Right atrium auricular region (tissue), 2 donors: ENCODE measurements at regions not wholly inside any gene's neighbourhood (a gene's known extent, or its start where the extent isn't known, plus 50 kb on each side); places are given as distances from the start of the nearest gene placed in this dataset.

Experiments
- DNase-seq: peaks from one replicate; pipeline ENCODE4 v3.0.0-alpha.2; 2019; ENCODE audit warnings: low spot score
- H3K27ac ChIP-seq, 2 donors: fragments of 200-600 bp; sonication (generic); 1 replicate in 1 of 2; 2 replicates in 1 of 2; pipeline ENCODE4 v1.5.1; 2016 to 2019
- H3K27me3 ChIP-seq, 2 donors: fragments of 200-600 bp; sonication (generic); one replicate each; pipeline versions ENCODE4 v1.5.1 to v1.6.0; 2017 to 2019
- H3K36me3 ChIP-seq: fragments of 200-600 bp; sonication (generic); one replicate; pipeline ENCODE4 v1.5.1; 2016
- H3K4me1 ChIP-seq, 2 donors: fragments of 200-600 bp; sonication (generic); one replicate each; pipeline versions ENCODE4 v1.5.1 to v1.6.0; 2017 to 2019
- H3K4me3 ChIP-seq, 2 donors: fragments of 200-600 bp; sonication (generic); 1 replicate in 1 of 2; 2 replicates in 1 of 2; pipeline ENCODE4 v1.5.1; 2017 to 2019; ENCODE audit warnings: mild to moderate bottlenecking in 1 of 2, moderate library complexity in 1 of 2
- H3K9me3 ChIP-seq, 2 donors: fragments of 200-600 bp; sonication (generic); one replicate each; pipeline ENCODE4 v1.5.1; 2019
- TF ChIP-seq, protein P1 (sequence below), 2 donors: fragments of 200-600 bp; sonication (generic); IDR thresholded peaks; one replicate each; pipeline ENCODE4 v1.5.1; 2019; ENCODE audit warnings: antibody characterized with exemption in 2 of 2

DNA sequence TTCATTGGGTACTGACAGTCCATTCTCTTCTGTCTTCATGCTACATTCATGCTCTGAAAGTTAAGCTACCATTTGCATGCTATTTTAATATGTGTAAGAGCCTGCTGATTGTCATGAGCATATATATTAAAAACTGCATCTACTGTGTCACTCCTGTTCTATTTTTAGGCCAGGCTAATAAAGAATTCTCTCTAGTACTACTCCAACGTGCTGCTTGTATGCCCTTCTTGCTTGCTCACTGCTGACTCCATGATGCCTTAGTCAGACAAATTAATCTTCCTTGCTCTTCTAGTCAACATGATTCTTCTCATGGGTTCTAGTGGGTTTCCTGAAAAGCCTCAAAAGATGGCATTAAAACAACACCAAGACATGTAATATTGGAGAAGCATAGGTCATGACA, 1600.1 kb downstream of the DPP10 start:
- no peak for DNase-seq
- Histone ChIP-seq H3K36me3 (no peaks in the 10 kb centered on the region), H3K4me3 (no peak overlapping the region), H3K27me3 (no peaks in the 10 kb centered on the region), H3K9me3 (no peaks in the 10 kb centered on the region), H3K27ac (no peak overlapping the region), H3K4me1 (no peaks in the 10 kb centered on the region)
- TF ChIP-seq, protein P1, sequence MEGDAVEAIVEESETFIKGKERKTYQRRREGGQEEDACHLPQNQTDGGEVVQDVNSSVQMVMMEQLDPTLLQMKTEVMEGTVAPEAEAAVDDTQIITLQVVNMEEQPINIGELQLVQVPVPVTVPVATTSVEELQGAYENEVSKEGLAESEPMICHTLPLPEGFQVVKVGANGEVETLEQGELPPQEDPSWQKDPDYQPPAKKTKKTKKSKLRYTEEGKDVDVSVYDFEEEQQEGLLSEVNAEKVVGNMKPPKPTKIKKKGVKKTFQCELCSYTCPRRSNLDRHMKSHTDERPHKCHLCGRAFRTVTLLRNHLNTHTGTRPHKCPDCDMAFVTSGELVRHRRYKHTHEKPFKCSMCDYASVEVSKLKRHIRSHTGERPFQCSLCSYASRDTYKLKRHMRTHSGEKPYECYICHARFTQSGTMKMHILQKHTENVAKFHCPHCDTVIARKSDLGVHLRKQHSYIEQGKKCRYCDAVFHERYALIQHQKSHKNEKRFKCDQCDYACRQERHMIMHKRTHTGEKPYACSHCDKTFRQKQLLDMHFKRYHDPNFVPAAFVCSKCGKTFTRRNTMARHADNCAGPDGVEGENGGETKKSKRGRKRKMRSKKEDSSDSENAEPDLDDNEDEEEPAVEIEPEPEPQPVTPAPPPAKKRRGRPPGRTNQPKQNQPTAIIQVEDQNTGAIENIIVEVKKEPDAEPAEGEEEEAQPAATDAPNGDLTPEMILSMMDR (IDR thresholded peaks at IDR 0.05) = no peak

DNA sequence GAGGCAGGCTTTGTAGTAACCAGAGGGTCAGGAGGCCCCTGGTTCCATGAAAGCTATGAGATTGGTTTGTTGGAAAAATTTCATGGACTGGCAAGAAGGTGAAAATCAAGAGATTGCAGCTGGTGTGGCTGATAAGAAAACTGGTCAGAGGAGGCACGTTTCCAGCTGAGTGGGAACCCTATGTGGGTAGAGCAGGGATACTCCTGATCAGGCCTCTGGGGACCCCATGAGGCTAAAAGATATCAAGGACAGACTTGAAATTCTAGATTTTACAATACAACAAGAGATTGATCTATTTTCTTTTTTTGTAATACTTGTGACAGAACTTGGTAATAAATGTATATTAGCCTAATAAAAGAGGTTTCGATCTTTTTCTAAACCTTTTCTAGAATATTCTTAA, 1615.1 kb downstream of the DPP10 start:
- Histone ChIP-seq H3K27me3 (no peaks in the 10 kb centered on the region), H3K4me1 (no peaks in the 10 kb centered on the region), H3K9me3 (peaks cover 4% of the 10 kb centered on the region in 2 donors), H3K27ac (no peak overlapping the region), H3K36me3 (no peaks in the 10 kb centered on the region), H3K4me3 (no peak overlapping the region)
- DNase-seq = no peak
- TF ChIP-seq, protein P1 (IDR thresholded peaks at IDR 0.05) = no peak

DNA sequence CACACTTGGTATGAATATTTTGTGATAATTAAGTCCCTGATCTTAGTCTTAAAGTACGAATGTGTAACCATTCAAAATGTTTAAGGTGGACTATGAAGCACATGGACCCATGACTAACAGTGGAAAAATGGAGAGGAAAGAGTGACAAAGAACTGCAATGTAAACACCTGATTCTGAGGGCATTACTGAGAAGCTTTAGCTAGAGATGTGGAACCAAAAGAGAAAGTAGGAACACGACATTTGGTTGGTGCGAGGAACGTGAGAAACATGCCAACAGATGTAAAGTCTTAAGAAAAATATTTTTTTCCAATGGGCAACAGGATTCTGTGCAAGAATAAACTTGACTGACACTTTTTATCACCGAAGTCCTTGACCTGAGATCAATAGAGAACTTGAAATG, 1618.6 kb downstream of the DPP10 start:
- no peak for DNase-seq
- Histone ChIP-seq H3K27me3 (no peaks in the 10 kb centered on the region), H3K4me3 (no peak overlapping the region), H3K9me3 (no peaks in the 10 kb centered on the region), H3K36me3 (no peaks in the 10 kb centered on the region), H3K4me1 (no peaks in the 10 kb centered on the region), H3K27ac (no peak overlapping the region)
- TF ChIP-seq, protein P1 (IDR thresholded peaks at IDR 0.05) = no peak

DNA sequence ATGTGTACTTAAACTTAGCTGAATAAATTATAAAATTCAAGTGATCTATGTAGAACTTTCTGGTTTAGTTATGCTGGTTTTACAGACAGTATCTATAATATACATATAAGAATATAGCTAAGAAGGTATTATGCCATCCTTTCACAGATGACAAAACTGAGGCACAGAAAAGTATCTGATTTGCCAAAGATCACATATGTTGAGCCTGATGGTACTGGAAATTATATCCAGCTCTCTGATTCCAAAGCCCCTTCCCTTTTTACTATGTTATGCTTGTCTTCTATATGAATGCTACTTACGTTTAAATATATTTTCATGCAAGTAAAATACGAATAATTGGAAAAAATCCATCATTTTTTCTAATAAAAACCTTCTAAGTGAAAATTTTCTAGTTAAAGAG, 1631.3 kb downstream of the DPP10 start:
- Histone ChIP-seq H3K27ac (no peak overlapping the region), H3K27me3 (no peaks in the 10 kb centered on the region), H3K9me3 (no peaks in the 10 kb centered on the region), H3K4me1 (no peaks in the 10 kb centered on the region), H3K4me3 (no peak overlapping the region), H3K36me3 (no peaks in the 10 kb centered on the region)
- no peak for DNase-seq
- TF ChIP-seq, protein P1 (IDR thresholded peaks at IDR 0.05) = no peak

DNA sequence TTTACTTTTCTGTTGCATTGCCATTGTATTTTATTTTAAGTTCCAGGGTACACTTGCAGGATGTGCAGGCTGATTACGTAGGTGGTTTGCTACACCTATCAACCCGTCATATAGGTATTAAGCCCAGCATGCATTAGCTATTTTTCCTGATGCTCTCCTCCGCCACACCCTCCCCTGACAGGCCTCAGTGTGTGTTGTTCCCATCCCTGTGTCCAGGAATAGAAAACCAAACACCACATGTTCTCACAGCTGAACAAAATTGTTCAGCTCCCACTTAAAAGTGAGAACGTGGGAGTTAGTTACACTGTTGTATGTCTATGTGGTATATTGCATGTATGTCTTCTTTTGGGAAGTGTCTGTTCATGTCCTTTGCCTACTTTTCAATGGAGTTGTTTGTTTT, 1631.7 kb downstream of the DPP10 start:
- Histone ChIP-seq H3K9me3 (no peaks in the 10 kb centered on the region), H3K27ac (no peak overlapping the region), H3K27me3 (no peaks in the 10 kb centered on the region), H3K4me3 (no peak overlapping the region), H3K4me1 (no peaks in the 10 kb centered on the region), H3K36me3 (no peaks in the 10 kb centered on the region)
- DNase-seq = no peak
- TF ChIP-seq, protein P1 (IDR thresholded peaks at IDR 0.05) = no peak

DNA sequence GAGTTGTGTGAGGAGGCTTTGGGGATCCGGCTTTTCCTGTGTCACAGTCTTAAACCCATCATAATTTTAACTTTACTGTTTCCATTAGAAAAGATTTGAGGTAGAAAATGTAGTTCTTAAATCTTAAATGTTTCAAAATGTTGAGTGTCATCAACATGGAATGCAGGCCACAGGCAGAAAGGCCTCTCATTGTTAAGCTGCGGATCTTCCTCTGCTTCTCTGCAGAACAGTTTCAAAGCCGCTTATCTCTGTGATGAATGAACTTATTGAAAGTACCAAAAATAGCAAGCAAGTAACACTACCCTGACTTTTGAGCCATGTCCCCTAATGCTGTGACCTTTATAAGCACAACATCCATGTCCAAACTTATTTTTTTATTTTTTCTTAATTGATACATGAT, 1645.8 kb downstream of the DPP10 start:
- H3K4me3 ChIP-seq = no peak overlapping the region
- TF ChIP-seq, protein P1 (IDR thresholded peaks at IDR 0.05) = no peak
- H3K27me3 ChIP-seq = no peaks in the 10 kb centered on the region
- H3K9me3 ChIP-seq = no peaks in the 10 kb centered on the region
- DNase-seq = no peak
- H3K27ac ChIP-seq = no peak overlapping the region
- no peaks in the 10 kb centered on the region for H3K36me3 ChIP-seq
- H3K4me1 ChIP-seq = no peaks in the 10 kb centered on the region
